ENCODE measurements at regions not wholly inside any gene's neighbourhood (a gene's known extent, or its start where the extent isn't known, plus 50 kb on each side); places are given as distances from the start of the nearest gene placed in this dataset.
"Not testable (repeated sequence)": the region's sequence is repeated elsewhere in the genome, so short reads cannot be mapped to it uniquely, and the experiment has no call there.

- POLR2A ChIA-PET, result no interaction called here
- Mint-ChIP-seq H3K4me1 (peaks cover 45% of the 10 kb centered on the region), H3K4me3 (no peak overlapping the region), H3K36me3 (peaks cover 4% of the 10 kb centered on the region), H3K27me3 (ENCODE audit: low read depth) (no peaks in the 10 kb centered on the region), H3K9me3 (0 out of 2 replicates have a peak, but pooled peaks cover 4% of the 10 kb centered on the region), H3K27ac (peak overlapping the region; percentile 24; the same call in 1 of the 2 replicates)
- ATAC-seq, result peak; percentile 82
- CTCF ChIA-PET, result no interaction called here
- DNase-seq (ENCODE audit: low spot score), result no peak
- TF ChIP-seq TEAD1 (CRISPR knock-in tag; IDR thresholded peaks at IDR 0.05), result no peak
- TF ChIP-seq GRHL2 (CRISPR knock-in tag; IDR thresholded peaks at IDR 0.05; ENCODE audit: insufficient replicate concordance, severe bottlenecking), result no peak
- TF ChIP-seq HMGA2 (CRISPR knock-in tag; IDR thresholded peaks at IDR 0.05), result no peak
- no peak for TF ChIP-seq ETV6 (CRISPR knock-in tag; IDR thresholded peaks at IDR 0.05)
- TF ChIP-seq PRDM15 (CRISPR knock-in tag; IDR thresholded peaks at IDR 0.05), result no peak
- TF ChIP-seq AR (CRISPR knock-in tag; IDR thresholded peaks at IDR 0.05), result no peak
- no peak for TF ChIP-seq ESRRA (CRISPR knock-in tag; IDR thresholded peaks at IDR 0.05; ENCODE audit: borderline replicate concordance)
- no peak for TF ChIP-seq ARID4B (CRISPR knock-in tag; IDR thresholded peaks at IDR 0.05; ENCODE audit: borderline replicate concordance)
- TF ChIP-seq CTCF (IDR thresholded peaks at IDR 0.05), result no peak
- no peak for TF ChIP-seq MAX (CRISPR knock-in tag; IDR thresholded peaks at IDR 0.05)
- no peak for TF ChIP-seq SOX15 (CRISPR knock-in tag; IDR thresholded peaks at IDR 0.05)
- TF ChIP-seq E2F5 (CRISPR knock-in tag; IDR thresholded peaks at IDR 0.05), result no peak
- no peak for TF ChIP-seq USF2 (CRISPR knock-in tag; IDR thresholded peaks at IDR 0.05)
- TF ChIP-seq ZBTB21 (CRISPR knock-in tag; IDR thresholded peaks at IDR 0.05; ENCODE audit: borderline replicate concordance), result no peak
- TF ChIP-seq CBFB (CRISPR knock-in tag; IDR thresholded peaks at IDR 0.05; ENCODE audit: low read depth), result no peak
- no peak for TF ChIP-seq SMAD4 (CRISPR knock-in tag; IDR thresholded peaks at IDR 0.05)
- TF ChIP-seq ATF1 (CRISPR knock-in tag; IDR thresholded peaks at IDR 0.05), result no peak
Measured at GRCh38 chrX:28498658-28499057, 88.6 kb upstream of the IL1RAPL1 start.

GRCh38 chrX:28502667-28503066 is 84.6 kb upstream of the IL1RAPL1 start:
- peak; percentile 12 for DNase-seq (ENCODE audit: low spot score)
- POLR2A ChIA-PET; ATAC-seq; CTCF ChIA-PET; H3K4me3 Mint-ChIP-seq; H3K27me3 Mint-ChIP-seq (ENCODE audit: low read depth): not testable (repeated sequence)
- peaks cover 34% of the 10 kb centered on the region for H3K36me3 Mint-ChIP-seq
- H3K9me3 Mint-ChIP-seq, result peaks cover 37% of the 10 kb centered on the region
- H3K27ac Mint-ChIP-seq, result peak overlapping the region; percentile 96
- peaks cover 62% of the 10 kb centered on the region for H3K4me1 Mint-ChIP-seq

GRCh38 chrX:28507650-28508049 is 79.6 kb upstream of the IL1RAPL1 start:
- CTCF ChIA-PET; POLR2A ChIA-PET; H3K27me3 Mint-ChIP-seq (ENCODE audit: low read depth): not testable (repeated sequence)
- H3K27ac Mint-ChIP-seq, result peak overlapping the region; percentile 98
- peak overlapping the region; percentile 68 for H3K4me3 Mint-ChIP-seq
- peaks cover 34% of the 10 kb centered on the region for H3K36me3 Mint-ChIP-seq
- DNase-seq (ENCODE audit: low spot score) (peak; percentile 8), ATAC-seq (peak; percentile 69)
- H3K9me3 Mint-ChIP-seq, result peaks cover 37% of the 10 kb centered on the region
- peaks cover 39% of the 10 kb centered on the region for H3K4me1 Mint-ChIP-seq

Measured in WTC11 (cell line).